Activated T-helper 1 cell treated with anti-CD3 and anti-CD28 coated beads, Interleukin-12 subunit alpha, Interleukin-12 subunit beta, Interleukin-2, Interleukin-4 antibody, amounts not matched to agents 30 ng/mL and 10 ng/mL and 1 ng/mL, durations not matched to agents 14 hours and 24 hours and 36 hours (primary cell): ENCODE measurements at regions not wholly inside any gene's neighbourhood (a gene's known extent, or its start where the extent isn't known, plus 50 kb on each side); places are given as distances from the start of the nearest gene placed in this dataset.

Experiments used
- DNase-seq: peaks from one replicate; pipeline ENCODE4 v3.0.0; 2021; ENCODE audit warnings: low spot score
- H3K27ac Mint-ChIP-seq: one replicate; pipeline ENCODE4 v1.8.0; 2021; ENCODE audit warnings: mild to moderate bottlenecking, mixed read lengths
- H3K27me3 Mint-ChIP-seq: one replicate; pipeline ENCODE4 v1.8.0; 2022; ENCODE audit warnings: mild to moderate bottlenecking, moderate library complexity, mixed read lengths; ENCODE audit not compliant: insufficient read depth
- H3K36me3 Mint-ChIP-seq: one replicate; pipeline ENCODE4 v1.8.0; 2021; ENCODE audit warnings: low read depth, mixed read lengths
- H3K4me1 Mint-ChIP-seq: one replicate; pipeline ENCODE4 v1.8.0; 2021; ENCODE audit warnings: low read depth, mixed read lengths
- H3K4me3 Mint-ChIP-seq: one replicate; pipeline ENCODE4 v1.8.0; 2021; ENCODE audit warnings: mild to moderate bottlenecking, moderate library complexity, mixed read lengths
- H3K9me3 Mint-ChIP-seq: one replicate; pipeline ENCODE4 v1.8.0; 2021; ENCODE audit warnings: mixed read lengths
- intact Hi-C: fragments of 100-400 bp; cut with micrococcal nuclease; formaldehyde crosslinking; loops from one replicate; pipeline ENCODE4 v1.15.1; 2024

DNA sequence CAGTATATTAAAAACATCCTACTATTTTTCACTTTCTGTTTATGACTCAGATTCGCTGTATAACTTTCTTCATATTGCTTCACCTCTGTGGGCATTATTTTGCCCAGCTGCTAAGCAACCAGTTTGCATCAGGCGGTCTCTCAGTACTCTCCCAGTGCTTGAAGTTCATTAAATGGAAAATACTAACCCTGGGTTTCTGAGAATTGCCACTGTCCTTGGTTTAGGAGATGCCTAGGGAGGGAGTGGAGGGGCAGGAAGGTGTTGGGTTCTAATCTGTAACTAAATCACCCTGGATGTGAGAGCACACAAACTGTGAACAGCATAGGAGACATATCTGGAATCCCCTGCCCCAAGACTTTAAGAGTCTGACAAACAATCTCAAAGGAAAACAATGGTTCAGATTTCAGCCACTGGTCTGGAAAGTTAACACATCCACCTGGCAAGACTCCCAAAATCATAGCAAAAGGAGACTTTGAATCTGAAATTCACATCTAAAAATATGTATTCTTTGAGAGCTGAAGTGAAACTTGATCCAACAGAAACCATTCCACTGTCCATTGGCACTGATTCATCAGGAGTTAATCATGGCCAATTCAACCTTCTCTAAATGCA, 540.0 kb downstream of the SOX6 start:
- Mint-ChIP-seq H3K9me3 (peaks cover 3% of the 10 kb centered on the region), H3K27me3 (no peaks in the 10 kb centered on the region), H3K27ac (peak overlapping the region; percentile 47), H3K4me1 (peaks cover 15% of the 10 kb centered on the region), H3K4me3 (no peak overlapping the region), H3K36me3 (no peaks in the 10 kb centered on the region)
- intact Hi-C loops = loop anchor here (5.0 kb wide), 1 partner anchor 1086 kb away; no protein-coding TSS in a partner anchor
- DNase-seq = no peak

DNA sequence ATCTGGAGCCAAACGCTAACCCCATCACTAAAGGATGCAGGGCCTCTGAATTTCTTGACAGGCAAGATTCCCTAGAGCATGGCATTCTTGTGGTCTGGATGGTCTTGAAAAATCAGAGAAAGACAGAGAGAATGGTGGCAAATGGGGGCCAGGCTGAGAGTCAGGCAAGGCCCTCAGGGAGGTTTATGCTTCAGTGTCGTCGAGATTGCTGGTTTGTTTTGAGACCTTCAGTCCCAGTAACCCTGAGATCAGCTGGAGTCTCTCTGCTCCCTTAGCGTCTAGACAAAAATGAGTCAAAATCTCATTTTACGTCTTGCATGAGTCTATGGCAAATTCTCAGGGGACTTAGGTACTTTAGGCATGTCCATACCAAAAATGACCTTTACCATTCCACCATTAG, 539.3 kb downstream of the SOX6 start:
- Mint-ChIP-seq H3K36me3 (no peaks in the 10 kb centered on the region), H3K27ac (peak overlapping the region; percentile 47), H3K4me1 (peaks cover 15% of the 10 kb centered on the region), H3K27me3 (no peaks in the 10 kb centered on the region), H3K4me3 (no peak overlapping the region), H3K9me3 (peaks cover 3% of the 10 kb centered on the region)
- intact Hi-C loops = loop anchor here (5.0 kb wide), 1 partner anchor 1085 kb away; no protein-coding TSS in a partner anchor
- no peak for DNase-seq

DNA sequence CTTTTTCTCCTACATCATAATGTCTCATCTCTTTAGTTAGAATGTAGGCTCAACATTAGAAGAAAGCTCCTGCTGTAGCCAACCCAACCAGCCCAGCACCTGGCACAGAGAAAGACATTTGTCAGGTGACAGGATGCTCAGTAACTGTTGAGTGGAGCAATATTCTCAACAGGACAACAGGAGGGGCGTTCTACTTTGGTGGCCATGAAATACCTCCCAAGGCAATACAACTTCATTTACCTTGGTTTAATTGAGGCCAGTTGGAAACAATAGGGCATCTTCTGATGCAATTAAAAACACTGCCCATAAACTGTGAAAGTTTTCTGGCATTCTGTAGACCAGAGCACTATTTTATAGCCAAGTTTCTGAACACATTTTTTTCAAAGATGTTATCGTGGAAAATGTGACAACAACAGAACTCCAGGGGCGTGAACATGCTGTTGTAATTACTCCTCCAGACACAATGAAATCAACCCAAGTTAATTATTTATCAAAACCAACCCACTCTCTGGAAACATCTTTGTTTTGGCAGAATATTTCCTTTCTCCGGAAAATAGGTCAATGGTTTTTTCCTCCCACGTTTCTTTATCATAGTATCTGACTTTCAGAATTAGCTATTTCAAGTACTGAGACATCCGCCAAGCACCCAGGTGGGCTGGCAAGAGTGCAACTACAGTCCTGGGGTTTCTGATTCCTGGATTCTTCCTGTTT, 538.1 kb downstream of the SOX6 start:
- Mint-ChIP-seq H3K27me3 (no peaks in the 10 kb centered on the region), H3K27ac (peak overlapping the region; percentile 77), H3K9me3 (peaks cover 3% of the 10 kb centered on the region), H3K4me1 (peaks cover 15% of the 10 kb centered on the region), H3K4me3 (no peak overlapping the region), H3K36me3 (no peaks in the 10 kb centered on the region)
- intact Hi-C loops = loop anchor here (2.0 to 5.0 kb wide), 3 partner anchors 17 to 1084 kb away; no protein-coding TSS in a partner anchor
- DNase-seq = no peak

DNA sequence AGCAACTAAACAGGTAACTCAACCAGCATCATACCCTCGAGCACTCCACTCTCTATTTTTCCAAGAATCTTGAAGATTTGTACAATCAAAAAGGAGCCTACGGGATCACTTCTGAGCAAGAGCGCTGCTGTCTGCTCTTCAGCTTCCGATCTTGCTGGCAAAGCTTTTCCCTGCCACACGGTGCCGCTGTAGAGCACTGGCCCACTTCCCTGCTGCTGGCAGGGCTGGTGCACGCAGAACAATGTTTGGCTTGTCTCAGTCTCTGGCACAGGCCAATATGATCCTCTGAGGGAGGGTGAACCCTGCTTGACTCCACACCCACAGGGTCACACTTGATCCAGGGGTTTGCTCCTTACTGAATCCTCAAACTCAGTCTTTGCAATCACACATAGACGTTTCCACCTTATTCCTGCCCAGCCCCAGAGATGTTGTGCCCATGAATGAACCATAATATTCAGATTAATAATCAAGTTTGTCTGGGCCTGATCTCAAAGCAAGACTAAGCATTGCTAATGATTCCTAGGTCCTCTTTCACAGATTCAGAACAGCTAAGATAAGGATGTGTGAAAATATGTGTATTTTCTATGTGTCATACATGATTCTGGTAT, 536.6 kb downstream of the SOX6 start:
- intact Hi-C loops = loop anchor here (2.0 to 5.0 kb wide), 4 partner anchors 19 to 1083 kb away; no protein-coding TSS in a partner anchor
- Mint-ChIP-seq H3K9me3 (peaks cover 3% of the 10 kb centered on the region), H3K27me3 (no peaks in the 10 kb centered on the region), H3K36me3 (no peaks in the 10 kb centered on the region), H3K4me1 (peaks cover 15% of the 10 kb centered on the region), H3K27ac (peak overlapping the region; percentile 3), H3K4me3 (no peak overlapping the region)
- peak; percentile 9 for DNase-seq

DNA sequence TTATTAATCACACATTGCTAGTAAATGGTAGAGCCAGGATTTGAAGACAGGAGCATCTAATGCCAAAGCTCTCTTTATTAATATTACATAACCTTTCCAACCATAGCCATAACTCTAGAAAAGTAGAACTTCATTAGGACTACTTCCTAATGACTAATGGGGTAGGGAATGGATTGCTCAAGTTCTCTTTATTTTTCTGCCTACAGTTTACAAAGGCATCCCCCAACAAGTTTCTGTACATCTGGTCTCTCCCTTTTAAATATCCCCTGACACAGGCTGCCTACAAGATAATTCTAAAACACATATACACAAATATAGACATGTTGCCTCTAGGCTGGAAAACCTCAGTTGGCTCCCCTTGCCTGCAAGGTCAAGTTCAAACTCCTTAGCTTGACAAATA, 534.9 kb downstream of the SOX6 start:
- Mint-ChIP-seq H3K27me3 (no peaks in the 10 kb centered on the region), H3K27ac (no peak overlapping the region), H3K9me3 (peaks cover 3% of the 10 kb centered on the region), H3K4me3 (no peak overlapping the region), H3K4me1 (peaks cover 15% of the 10 kb centered on the region), H3K36me3 (no peaks in the 10 kb centered on the region)
- no peak for DNase-seq
- intact Hi-C loops = loop anchor here (2.0 kb wide), 1 partner anchor 791 kb away; no protein-coding TSS in a partner anchor

DNA sequence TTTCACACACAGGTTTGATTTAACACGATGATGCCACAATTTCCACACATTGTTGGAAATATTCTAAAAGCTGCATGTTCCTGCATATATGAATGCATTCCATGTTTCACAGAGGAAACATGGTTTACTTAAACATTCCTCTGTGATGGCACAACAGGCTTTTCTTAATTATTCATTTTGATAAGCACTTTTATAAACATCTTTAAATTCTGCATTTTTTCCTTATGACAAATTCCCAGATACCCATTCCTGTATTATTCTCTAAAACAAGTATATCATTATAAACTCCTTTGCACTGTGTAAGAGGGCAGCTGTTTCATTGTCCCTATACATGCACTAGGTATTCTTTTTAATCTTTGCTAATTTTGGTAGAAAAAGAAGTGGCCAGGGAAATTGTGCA, 532.3 kb downstream of the SOX6 start:
- DNase-seq = no peak
- H3K4me3 Mint-ChIP-seq = no peak overlapping the region
- H3K27me3 Mint-ChIP-seq = no peaks in the 10 kb centered on the region
- H3K27ac Mint-ChIP-seq = no peak overlapping the region
- peaks cover 8% of the 10 kb centered on the region for H3K4me1 Mint-ChIP-seq
- intact Hi-C loops = no loop called here
- H3K9me3 Mint-ChIP-seq = no peaks in the 10 kb centered on the region
- no peaks in the 10 kb centered on the region for H3K36me3 Mint-ChIP-seq

DNA sequence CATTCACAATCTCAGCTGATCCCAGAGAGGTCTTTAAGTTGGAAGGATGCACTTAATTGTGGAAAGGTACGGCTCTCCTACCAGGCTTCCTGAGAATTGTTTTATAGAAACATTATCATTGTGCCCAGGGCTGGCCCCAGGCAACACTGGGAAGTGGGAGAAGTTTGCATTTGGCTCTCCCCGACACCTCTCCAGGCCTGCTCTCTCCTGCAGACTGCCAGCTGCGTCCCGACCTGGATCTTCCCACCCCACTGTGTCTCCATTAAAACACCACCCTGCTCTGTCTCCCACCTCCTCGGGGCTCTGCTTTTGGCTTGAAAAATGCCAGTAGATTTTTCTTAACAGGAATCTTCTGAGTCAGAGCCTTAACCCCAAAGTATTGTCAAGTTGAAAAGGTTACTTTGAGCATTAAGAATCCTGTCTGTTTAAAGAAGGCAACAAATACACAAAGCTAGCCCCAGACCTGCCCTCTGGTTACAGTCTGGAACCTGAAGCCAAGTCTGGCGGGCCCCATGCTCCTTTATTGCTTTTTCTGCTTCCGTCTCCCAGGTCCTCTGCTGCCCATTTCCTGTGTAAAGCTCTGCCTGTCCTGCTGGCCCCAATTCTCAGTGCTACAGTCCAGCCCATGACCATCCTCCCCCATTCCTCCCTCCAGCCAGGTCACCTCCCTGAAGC, 530.2 kb downstream of the SOX6 start:
- Mint-ChIP-seq H3K9me3 (no peaks in the 10 kb centered on the region), H3K4me1 (no peaks in the 10 kb centered on the region), H3K36me3 (no peaks in the 10 kb centered on the region), H3K27ac (no peak overlapping the region), H3K4me3 (no peak overlapping the region), H3K27me3 (no peaks in the 10 kb centered on the region)
- no peak for DNase-seq
- intact Hi-C loops = no loop called here

DNA sequence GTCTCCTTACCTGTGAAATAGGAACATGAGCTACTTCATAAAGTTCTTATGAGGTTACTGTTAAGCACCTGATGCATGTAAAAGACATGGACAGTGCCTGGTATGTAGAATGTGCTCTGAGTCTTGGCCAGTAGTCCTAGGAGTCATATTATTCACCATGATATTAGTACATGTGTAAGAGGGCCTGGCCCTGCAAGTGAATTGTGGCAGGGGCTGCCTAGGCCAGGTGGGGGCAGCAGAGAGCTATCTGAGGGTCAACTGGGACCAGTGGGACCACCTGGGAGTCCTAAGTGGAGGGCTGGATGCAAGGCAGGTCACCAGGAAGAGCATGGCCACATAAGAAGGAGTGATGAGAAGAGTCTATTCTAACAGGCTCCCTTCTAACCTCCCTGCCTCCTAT, 529.5 kb downstream of the SOX6 start:
- H3K9me3 Mint-ChIP-seq = no peaks in the 10 kb centered on the region
- H3K4me3 Mint-ChIP-seq = no peak overlapping the region
- H3K4me1 Mint-ChIP-seq = no peaks in the 10 kb centered on the region
- intact Hi-C loops = no loop called here
- DNase-seq = no peak
- no peaks in the 10 kb centered on the region for H3K36me3 Mint-ChIP-seq
- no peak overlapping the region for H3K27ac Mint-ChIP-seq
- no peaks in the 10 kb centered on the region for H3K27me3 Mint-ChIP-seq

DNA sequence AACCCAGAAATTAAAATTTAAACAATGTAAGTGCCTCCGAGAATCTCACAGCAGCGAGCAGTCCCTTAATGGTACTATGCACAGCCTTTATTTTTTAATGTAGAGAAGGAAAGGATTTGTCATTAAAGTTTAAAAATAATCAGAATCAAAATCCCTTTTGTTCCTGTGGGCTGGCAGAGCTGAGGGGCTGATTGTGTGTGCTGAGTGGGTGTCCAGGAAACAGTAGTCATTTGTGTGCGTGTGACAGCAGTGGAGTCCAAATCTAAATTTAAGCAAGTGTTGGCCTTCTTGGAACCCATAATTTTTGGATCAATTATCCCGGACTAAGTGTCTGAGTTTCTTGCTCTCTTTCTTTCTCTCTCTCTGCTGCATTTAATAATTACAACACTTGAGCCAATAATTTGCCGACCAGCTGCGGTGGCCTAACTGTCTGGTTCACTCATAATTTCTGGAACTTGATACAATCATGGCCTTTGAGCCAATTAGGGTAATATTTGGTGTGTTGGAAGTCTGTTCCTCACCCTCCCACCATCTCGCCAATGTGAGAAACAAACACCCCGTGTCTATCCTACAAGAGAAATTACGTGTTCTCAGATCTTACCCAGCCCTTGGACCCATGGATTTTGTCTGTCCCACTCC, 528.0 kb downstream of the SOX6 start:
- H3K27ac Mint-ChIP-seq = no peak overlapping the region
- H3K9me3 Mint-ChIP-seq = no peaks in the 10 kb centered on the region
- no peaks in the 10 kb centered on the region for H3K4me1 Mint-ChIP-seq
- DNase-seq = no peak
- H3K36me3 Mint-ChIP-seq = no peaks in the 10 kb centered on the region
- H3K4me3 Mint-ChIP-seq = no peak overlapping the region
- intact Hi-C loops = no loop called here
- H3K27me3 Mint-ChIP-seq = no peaks in the 10 kb centered on the region

DNA sequence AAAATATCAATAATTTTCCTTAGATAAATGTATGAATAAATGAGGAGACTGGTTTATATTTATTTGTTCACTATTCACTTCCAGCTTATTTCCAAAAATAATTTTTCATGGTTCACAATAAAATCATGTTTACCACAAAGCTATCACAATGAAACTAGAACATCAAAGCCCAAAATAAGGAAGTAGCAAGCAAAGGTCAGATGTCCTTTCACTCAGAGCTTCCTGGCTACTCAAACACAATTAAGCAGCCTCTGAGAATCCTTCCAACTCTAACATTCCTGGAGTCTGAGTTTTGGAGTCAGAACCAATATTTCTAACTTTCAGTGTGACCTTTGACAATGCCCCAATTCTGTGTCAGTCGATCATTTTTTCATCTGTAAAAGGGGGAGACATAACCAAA, 527.0 kb downstream of the SOX6 start:
- no peaks in the 10 kb centered on the region for H3K36me3 Mint-ChIP-seq
- H3K9me3 Mint-ChIP-seq = no peaks in the 10 kb centered on the region
- no peak for DNase-seq
- H3K4me3 Mint-ChIP-seq = no peak overlapping the region
- intact Hi-C loops = no loop called here
- no peaks in the 10 kb centered on the region for H3K27me3 Mint-ChIP-seq
- H3K27ac Mint-ChIP-seq = no peak overlapping the region
- no peaks in the 10 kb centered on the region for H3K4me1 Mint-ChIP-seq

DNA sequence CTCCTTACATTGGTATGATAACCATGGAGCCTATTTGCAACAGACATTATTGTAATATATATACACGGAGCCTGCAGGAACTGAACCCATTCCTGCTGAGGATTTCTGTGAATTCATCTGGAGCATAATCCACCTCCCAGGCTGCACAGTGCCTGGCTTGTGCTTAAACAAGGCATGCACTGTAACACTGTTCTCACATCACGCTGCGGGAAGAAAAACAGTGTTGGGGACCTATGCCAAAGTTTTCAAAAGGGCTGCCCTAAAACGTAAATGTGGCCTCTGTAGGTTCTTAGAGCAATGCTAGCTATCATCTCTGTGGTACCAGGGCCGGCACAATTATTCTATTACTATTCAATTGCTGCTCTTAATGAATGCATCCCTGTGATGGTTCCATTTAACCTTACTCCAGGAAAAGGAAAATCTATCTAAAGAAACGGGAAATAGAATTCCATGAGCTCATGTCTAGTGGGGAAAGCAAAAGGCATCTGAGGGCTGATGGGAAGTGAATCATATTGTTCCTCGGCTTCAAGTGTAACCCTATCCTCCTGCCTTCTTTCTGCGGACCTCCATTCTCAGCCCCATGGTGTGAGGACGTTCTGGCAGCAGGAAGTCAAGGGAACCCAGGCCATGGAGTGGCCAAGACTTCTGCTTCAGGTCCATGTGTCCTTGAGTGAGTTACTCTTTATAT, 525.5 kb downstream of the SOX6 start:
- Mint-ChIP-seq H3K27me3 (no peaks in the 10 kb centered on the region), H3K4me1 (no peaks in the 10 kb centered on the region), H3K27ac (no peak overlapping the region), H3K36me3 (no peaks in the 10 kb centered on the region), H3K4me3 (no peak overlapping the region), H3K9me3 (no peaks in the 10 kb centered on the region)
- intact Hi-C loops = no loop called here
- no peak for DNase-seq

DNA sequence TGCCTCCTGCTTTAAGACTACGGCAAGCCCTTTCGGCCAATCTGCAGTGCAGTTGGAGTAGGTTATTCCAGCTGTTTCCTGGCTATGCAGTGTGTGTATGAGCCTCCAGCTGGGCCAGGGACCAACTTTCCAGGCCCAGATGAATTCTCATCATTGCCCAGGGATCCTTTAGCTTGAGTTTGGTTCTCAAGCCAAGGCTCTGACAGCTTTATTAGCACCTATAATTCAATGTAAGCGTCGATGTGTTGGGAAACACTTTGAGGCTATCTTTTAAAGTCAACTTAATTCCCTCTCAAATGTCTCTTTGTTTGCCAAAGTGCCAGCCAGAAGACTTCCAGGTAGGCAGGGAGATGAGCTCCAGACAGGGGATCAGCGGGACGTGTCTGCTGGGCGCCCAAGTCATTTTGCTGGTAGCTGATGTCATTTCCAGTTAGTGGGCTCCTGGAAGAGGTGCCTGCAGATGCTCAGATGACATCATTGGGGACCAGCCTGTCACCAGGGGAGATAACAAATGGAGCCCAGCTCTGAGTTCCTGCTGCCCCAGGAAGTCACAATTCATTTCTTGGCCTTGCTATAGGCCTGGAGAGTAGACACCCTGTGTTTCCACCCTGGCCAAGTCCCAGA, 520.4 kb downstream of the SOX6 start:
- Mint-ChIP-seq H3K27ac (no peak overlapping the region), H3K4me1 (no peaks in the 10 kb centered on the region), H3K36me3 (no peaks in the 10 kb centered on the region), H3K27me3 (no peaks in the 10 kb centered on the region), H3K4me3 (no peak overlapping the region), H3K9me3 (no peaks in the 10 kb centered on the region)
- DNase-seq = no peak
- intact Hi-C loops = no loop called here
